HG03066 (cell line): ENCODE measurements at regions not wholly inside any gene's neighbourhood (a gene's known extent, or its start where the extent isn't known, plus 50 kb on each side); places are given as distances from the start of the nearest gene placed in this dataset.

ENCODE experiments used
- ATAC-seq: cut with Tn5 transposase; IDR thresholded peaks from one replicate; pipeline ENCODE4 v1.9.1; 2021; ENCODE audit warnings: low read depth; ENCODE audit not compliant: unreplicated experiment

- no peak for ATAC-seq
Measured at GRCh38 chr2:34401186-34401585, 802.1 kb upstream of the FAM98A start.

GRCh38 chr2:34388446-34388845 lies 789.3 kb upstream of the FAM98A start:
- no peak for ATAC-seq

DNA sequence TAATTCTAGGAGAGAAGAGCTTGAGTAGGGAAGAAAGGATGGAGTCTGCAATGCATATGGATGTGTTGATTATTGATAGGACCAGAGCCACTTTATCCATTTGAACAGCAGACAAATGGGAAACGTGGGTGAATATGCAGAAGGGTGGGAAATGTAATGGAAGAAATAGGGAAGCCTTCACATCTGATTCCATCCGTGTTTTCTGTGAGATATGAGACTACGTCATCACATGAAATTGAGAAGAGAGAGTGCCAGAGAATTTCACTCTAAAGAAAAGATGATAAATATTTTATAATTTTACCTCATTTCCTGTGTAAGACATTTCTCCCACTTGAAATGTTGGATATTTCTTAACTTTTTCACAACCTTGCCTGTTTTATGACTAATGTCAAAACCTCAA lies 788.4 kb upstream of the FAM98A start:
- no peak for ATAC-seq

DNA sequence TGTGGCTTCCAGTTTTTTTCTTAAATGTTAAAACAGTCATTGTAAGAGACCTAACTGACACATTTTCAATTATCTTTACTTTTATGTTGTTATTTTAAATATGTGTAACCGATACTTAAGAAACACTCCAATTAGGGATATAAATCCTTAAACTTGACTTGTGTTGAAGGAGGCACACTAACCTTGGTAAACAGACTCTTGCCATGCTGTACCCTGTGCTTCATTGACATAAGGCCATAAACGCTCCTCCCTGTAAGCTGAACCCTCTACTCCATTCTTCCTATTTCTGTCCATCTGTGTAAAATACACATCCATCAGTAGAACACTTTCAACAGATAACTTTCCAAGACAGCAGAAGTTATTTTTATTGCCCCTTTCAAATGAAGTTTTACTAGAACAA lies 780.5 kb upstream of the FAM98A start:
- no peak for ATAC-seq

- no peak for ATAC-seq
Measured at GRCh38 chr2:34373586-34374233, 774.6 kb upstream of the FAM98A start.

DNA sequence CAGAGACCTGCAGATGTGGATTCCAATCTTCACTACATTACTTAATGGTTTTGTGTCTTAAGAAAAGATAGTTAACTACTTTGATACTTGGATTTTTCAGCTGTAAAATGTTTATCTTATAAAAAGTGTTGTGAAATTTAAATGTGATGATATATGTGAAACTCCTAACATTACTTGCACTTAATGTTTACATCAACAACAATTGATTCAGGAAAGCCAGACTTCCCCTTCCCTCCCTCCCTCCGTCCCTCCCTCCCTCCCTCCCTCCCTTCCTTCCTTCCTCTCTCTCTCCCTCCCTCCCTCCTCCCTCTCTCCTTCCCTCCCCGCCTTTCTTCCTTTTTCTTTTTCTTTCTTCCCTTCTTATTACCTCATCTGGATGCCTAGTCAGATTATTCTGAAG lies 773.9 kb upstream of the FAM98A start:
- no peak for ATAC-seq

DNA sequence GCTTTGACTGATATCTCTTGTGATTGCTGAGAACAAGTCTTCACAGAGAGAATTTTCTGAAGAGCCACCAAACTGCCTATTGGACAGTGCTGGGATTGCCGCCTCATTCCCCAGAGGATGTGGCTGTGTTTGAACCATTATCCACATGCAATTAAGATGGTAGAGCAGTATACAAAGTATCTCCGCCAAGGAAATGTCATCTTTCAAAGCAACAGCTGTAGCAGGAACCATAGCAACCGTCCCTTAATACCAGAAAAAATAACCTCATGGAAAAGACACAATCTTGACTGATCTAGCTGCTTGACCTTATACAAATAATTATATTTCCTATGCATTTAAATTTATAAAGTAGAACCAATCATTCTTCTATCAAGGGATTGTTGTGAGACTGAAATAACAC lies 772.6 kb upstream of the FAM98A start:
- ATAC-seq: no peak

DNA sequence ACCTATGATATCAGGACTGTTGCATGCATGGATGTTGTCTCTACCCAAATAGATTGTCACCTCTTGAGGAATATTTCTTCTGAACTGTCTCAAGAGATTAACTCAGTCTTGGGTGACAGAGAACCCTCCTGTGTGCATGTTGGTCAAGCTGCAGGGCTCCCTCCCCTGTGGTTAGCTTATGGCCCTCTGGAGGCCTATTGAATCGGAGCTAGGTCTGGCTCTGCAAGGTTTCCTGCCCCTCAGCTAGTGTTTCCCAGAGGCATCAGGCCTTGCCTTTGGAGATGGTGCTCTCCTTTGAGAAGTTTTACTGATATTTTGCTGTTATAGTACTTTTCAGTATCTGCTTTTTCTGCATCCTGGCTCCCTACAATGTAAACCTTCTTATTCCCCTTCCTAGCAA lies 769.2 kb upstream of the FAM98A start:
- ATAC-seq: no peak

DNA sequence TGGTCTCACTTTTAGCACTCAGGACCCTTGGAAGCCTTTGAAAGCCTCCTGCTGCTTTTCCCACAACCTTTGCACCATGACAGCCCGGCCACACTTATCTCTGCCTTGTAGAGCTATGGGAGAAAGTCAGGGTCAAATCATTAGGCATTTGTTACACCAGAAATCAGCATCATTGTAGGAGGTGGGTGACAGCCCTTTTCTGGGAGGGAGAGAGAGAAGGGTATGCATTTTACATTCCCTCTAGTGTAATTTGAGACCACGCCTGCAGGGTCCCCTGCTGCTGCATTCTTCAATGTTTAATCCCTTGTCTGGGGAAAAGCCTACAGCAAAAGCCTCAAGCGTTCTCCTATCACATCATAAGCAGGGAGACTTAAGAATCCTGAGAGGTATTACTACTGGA lies 766.8 kb upstream of the FAM98A start:
- no peak for ATAC-seq

GRCh38 chr2:34365512-34365911 lies 766.4 kb upstream of the FAM98A start:
- ATAC-seq: no peak

- ATAC-seq: no peak
Measured at GRCh38 chr2:34353509-34354113, 754.5 kb upstream of the FAM98A start.

GRCh38 chr2:34349527-34349926 lies 750.4 kb upstream of the FAM98A start:
- ATAC-seq: no peak

GRCh38 chr2:34345030-34345429 lies 745.9 kb upstream of the FAM98A start:
- no peak for ATAC-seq

- no peak for ATAC-seq
Measured at GRCh38 chr2:34340307-34340706, 741.2 kb upstream of the FAM98A start.

GRCh38 chr2:34337735-34338134 lies 738.6 kb upstream of the FAM98A start:
- no peak for ATAC-seq

DNA sequence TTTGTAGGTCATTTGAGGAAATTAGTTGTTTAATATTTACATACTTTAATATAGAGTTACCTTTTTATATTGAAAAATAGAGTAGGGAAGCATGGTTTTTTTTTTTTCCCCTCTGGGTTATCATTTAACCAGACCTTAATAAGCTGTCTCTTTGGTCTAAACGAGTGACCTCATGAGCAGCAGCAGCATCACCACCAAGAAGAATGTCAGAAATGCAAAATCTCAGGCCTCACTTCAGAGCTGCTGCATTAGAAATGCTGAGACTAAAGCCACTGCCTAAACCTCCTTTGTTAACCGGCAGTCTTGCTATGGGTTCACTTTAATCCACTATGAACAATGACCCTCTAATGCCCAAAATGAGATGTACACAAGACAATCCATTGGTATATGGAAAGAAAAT lies 733.7 kb upstream of the FAM98A start:
- ATAC-seq: no peak

DNA sequence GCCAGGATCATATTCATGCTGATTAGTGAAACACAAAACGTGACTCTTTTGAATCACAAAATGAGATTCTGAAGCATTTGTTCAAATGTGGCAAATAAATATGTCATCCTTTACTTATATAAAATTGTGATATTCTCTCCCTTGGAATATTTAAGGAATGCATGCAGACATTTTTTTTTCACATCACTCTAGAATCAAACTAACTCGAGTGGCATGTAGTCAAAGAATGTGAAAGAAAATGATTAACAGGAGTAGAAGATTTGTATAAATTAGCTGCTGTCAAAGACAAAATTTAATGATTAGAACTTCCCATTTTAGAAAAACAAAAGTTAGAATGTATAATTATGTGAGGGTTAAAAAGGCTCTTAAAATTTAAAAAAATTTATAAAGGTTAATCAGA lies 721.0 kb upstream of the FAM98A start:
- no peak for ATAC-seq

- no peak for ATAC-seq
Measured at GRCh38 chr2:34317797-34318196, 718.7 kb upstream of the FAM98A start.

DNA sequence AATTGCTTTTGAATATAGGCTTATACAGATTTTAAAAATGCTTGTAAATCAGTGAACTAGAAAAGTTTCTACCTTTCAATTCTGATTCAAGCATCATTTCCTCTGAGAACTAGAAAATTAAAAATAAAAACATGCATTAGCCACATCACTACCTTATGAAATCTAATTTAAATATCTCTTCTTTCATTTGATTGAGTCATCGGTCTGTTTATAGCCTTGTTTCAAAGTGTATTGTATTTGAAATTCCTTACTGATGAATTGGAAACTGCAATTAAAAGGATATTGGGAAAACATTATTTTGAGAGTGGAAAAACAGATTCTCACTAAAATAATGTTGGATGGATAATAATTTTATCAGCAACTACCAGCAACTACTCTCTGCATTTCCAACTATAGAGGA lies 717.7 kb upstream of the FAM98A start:
- no peak for ATAC-seq

- ATAC-seq: no peak
Measured at GRCh38 chr2:34311816-34312215, 712.7 kb upstream of the FAM98A start.

DNA sequence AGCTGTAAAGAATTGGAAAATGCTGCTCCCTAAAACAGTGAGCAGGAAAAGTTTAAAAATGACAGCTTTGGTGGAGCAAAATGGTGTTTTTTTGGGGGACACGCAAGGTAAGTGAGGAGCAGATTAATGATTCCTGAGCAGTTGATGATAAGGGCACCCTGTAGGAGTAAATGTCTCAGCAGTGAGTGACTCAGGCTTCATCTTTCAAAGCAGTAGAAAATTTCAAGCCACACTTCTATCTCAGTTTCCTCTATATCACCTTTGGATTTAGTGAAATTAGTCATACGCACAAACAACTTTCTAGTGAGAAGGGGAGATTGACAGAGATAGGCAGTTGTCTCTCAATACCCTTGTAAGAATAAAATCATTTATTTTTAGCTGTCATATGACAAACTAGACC lies 709.0 kb upstream of the FAM98A start:
- no peak for ATAC-seq

GRCh38 chr2:34307636-34308035 lies 708.5 kb upstream of the FAM98A start:
- ATAC-seq: no peak

DNA sequence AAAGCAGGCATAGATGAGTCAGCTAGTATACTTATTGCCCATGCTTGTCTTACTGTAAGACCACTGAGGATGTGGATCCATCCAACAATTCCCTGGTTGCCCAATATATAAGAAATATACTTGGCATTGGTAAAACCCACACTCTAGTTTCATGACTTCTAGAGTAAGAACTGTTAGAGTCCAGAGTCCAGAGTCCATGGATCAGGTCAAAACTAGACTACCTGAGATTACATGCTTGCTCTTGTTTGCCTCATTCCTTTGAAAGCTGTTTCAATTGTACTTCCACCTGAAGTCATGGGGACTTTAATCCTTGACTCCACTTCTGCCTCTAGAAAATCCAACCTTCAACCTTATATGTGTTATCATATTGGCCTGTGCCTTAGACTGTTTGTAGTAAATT lies 707.6 kb upstream of the FAM98A start:
- ATAC-seq: no peak
